Pancreas (tissue), 10 donors: ENCODE measurements at regions not wholly inside any gene's neighbourhood (a gene's known extent, or its start where the extent isn't known, plus 50 kb on each side); places are given as distances from the start of the nearest gene placed in this dataset.

ENCODE experiments used
- ATAC-seq, 4 donors: fragments of 200-7000 bp; cut with Tn5 transposase; one replicate each; pipeline versions ENCODE4 v1.8.0 to v1.9.1; 2020; ENCODE audit warnings: mild to moderate bottlenecking in 4 of 4, moderate library complexity in 4 of 4
- DNase-seq, 6 donors: peaks; one replicate each; pipeline ENCODE4 v3.0.0-alpha.2; 2020
- FAIRE-seq: peaks from 2 replicates; lab custom pipeline; 2012; peaks lifted over from hg19 to GRCh38; lab: Jason Lieb, UNC
- H3K27ac ChIP-seq, 4 donors: fragments of 200-600 bp; sonication (generic); 1 replicate in 3 of 4; 2 replicates in 1 of 4; pipeline versions ENCODE4 v1.5.0 to v1.8.0; 2020
- H3K27me3 ChIP-seq, 4 donors: fragments of 200-600 bp; one replicate each; pipeline ENCODE4 v1.8.0; 2021
- H3K36me3 ChIP-seq, 3 donors: fragments of 200-600 bp; sonication (generic) in 1 of 3; one replicate each; pipeline versions ENCODE4 v1.5.0 to v1.8.0; 2020 to 2021
- H3K4me1 ChIP-seq, 3 donors: fragments of 200-600 bp; one replicate each; pipeline ENCODE4 v1.8.0; 2021
- H3K4me3 ChIP-seq, 4 donors: fragments of 200-600 bp; sonication (generic) in 2 of 4; one replicate each; pipeline versions ENCODE4 v1.5.0 to v1.8.0; 2020 to 2021
- H3K9me3 ChIP-seq, 4 donors: fragments of 200-600 bp; one replicate each; pipeline ENCODE4 v1.8.0; 2021
- WGBS, 2 donors: extraction: QIAGEN DNeasy Blood & Tissue Kit; methylation state at CpG; one replicate each; pipeline ENCODE4 v1.1.7; 2013; 5-methylcytosine and 5-hydroxymethylcytosine counted together
- intact Hi-C, 3 donors: fragments of 100-400 bp; cut with DNase I; formaldehyde crosslinking; loops; one replicate each; pipeline versions ENCODE4 v1.11.1 to v1.14.2; 2022
- TF ChIP-seq, protein P1 (sequence below), 4 donors: fragments of 200-600 bp; sonication (generic) in 3 of 4; IDR thresholded peaks; one replicate each; pipeline versions ENCODE4 v1.5.0 to v1.8.0; 2021; ENCODE audit warnings: antibody characterized with exemption in 4 of 4
- donor health status: healthy with polysubstance abuse.
- donor health status: DM: no; HTN: no; CAD: no; lungs with moderate emphysema.
- donor health status: DM: no; HTN: no; CAD: no.
- donor health status: control.
- donor health status: control.
- donor health status: Bipolar disorder and iron deficiency.
- donor health status: DM: yes; HTN: yes; CAD: no.
- donor health status: DM: no; HTN: no; CAD: no.
- donor health status: DM: no; HTN: no; CAD: no.
- donor health status: DM: yes; HTN: yes; CAD: no.

DNA sequence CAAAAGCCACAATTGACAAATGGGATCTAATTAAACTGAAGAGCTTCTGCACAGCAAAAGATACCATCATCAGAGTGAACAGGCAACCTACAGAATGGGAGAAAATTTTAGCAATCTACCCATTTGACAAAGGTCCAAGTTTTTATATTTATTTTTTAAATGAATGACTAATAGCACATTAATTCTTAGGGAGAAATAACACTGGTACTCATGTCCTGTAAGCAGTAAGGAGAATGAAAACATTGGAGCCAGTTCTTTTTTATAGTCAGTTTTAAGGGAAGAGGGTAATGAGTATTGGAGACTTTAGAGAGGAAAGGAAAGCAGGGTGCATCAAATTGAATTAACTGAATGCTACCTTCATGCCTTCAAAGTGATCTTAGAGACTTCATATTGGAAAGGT is 404.7 kb upstream of the TGFBR2 start:
- H3K4me3 ChIP-seq, result no peak overlapping the region
- no peaks in the 10 kb centered on the region for H3K27me3 ChIP-seq
- H3K9me3 ChIP-seq, result no peaks in the 10 kb centered on the region
- H3K4me1 ChIP-seq, result no peaks in the 10 kb centered on the region
- FAIRE-seq (no peak), DNase-seq (no peak), ATAC-seq (no peak)
- no peak overlapping the region for H3K27ac ChIP-seq
- H3K36me3 ChIP-seq, result no peaks in the 10 kb centered on the region
- intact Hi-C loops, result no loop called here
- TF ChIP-seq, protein P1, sequence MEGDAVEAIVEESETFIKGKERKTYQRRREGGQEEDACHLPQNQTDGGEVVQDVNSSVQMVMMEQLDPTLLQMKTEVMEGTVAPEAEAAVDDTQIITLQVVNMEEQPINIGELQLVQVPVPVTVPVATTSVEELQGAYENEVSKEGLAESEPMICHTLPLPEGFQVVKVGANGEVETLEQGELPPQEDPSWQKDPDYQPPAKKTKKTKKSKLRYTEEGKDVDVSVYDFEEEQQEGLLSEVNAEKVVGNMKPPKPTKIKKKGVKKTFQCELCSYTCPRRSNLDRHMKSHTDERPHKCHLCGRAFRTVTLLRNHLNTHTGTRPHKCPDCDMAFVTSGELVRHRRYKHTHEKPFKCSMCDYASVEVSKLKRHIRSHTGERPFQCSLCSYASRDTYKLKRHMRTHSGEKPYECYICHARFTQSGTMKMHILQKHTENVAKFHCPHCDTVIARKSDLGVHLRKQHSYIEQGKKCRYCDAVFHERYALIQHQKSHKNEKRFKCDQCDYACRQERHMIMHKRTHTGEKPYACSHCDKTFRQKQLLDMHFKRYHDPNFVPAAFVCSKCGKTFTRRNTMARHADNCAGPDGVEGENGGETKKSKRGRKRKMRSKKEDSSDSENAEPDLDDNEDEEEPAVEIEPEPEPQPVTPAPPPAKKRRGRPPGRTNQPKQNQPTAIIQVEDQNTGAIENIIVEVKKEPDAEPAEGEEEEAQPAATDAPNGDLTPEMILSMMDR (IDR thresholded peaks at IDR 0.05), result no peak

DNA sequence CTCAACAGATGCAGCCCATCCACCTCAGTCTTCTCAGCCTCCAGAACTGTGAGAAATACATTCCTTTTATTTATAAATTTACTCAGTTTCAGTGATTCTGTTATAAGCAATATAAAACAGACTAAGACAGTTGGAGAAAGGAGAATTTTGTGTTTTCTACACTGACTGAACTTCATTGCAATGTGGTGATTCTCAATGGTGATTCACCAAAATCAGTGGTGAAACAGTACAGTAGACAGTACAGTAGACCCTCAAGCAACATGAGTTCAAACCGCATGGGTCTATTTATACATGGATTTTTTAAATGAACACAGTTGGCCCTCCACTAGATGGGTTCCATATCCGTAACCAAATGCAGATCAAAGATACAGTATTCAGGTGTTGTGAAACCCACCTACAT is 403.1 kb upstream of the TGFBR2 start:
- TF ChIP-seq, protein P1 (IDR thresholded peaks at IDR 0.05), result no peak
- Histone ChIP-seq H3K27me3 (no peaks in the 10 kb centered on the region), H3K36me3 (no peaks in the 10 kb centered on the region), H3K27ac (no peak overlapping the region), H3K4me3 (no peak overlapping the region), H3K4me1 (no peaks in the 10 kb centered on the region), H3K9me3 (no peaks in the 10 kb centered on the region)
- ATAC-seq, result no peak
- intact Hi-C loops, result no loop called here
- FAIRE-seq, result no peak
- no peak for DNase-seq
- WGBS, 2 donors, result 88 to 94% methylated on average over 2 of the region's 2 CpGs

DNA sequence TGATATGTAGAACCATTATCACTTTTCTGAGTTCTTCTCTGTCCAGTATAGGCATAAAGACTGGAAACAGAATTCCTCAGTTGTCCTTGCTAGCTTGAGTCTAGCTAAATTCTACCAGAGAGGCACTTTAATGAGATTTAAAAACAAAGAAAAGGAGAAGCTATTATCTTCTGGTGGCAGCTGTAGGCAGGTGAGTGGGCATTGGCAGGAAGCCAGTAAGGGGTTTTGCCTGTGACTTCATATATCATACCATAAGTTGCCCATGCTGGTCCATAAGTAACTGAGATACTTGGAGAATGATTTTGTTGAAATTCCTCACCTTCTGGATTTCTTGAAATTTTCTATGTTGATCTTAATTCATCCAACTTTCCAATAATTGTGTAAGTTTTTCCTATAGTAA is 402.3 kb upstream of the TGFBR2 start:
- intact Hi-C loops, result no loop called here
- no peak for ATAC-seq

DNA sequence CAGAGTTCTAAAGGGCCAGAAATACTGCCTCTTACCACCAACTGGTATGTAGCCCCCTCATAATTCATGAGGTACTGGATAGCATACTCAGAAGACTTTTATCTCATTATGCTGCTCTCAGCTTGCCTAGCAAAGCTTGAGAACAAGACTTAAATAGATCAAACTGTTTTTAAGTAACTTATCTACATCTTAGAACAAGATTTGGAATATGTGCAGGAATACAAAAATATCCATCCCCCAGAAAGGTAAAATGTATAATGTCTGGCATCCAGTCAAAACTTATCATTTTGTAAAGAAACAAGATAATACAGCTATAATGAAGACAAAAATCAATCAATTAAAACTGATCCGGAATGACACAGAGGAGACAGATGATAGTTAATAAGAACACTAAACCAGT is 400.4 kb upstream of the TGFBR2 start:
- Histone ChIP-seq H3K9me3 (no peaks in the 10 kb centered on the region), H3K27me3 (no peaks in the 10 kb centered on the region), H3K4me3 (no peak overlapping the region), H3K36me3 (no peaks in the 10 kb centered on the region), H3K4me1 (no peaks in the 10 kb centered on the region), H3K27ac (no peak overlapping the region)
- FAIRE-seq (no peak), DNase-seq (no peak), ATAC-seq (no peak)
- intact Hi-C loops, result no loop called here
- TF ChIP-seq, protein P1 (IDR thresholded peaks at IDR 0.05), result no peak
- 72 to 81% methylated on average over 1 of the region's 1 CpG for WGBS, 2 donors

More for the DNA sequence above, 402.3 kb upstream of the TGFBR2 start:
- Histone ChIP-seq H3K36me3 (no peaks in the 10 kb centered on the region), H3K27me3 (no peaks in the 10 kb centered on the region), H3K4me1 (no peaks in the 10 kb centered on the region), H3K9me3 (no peaks in the 10 kb centered on the region), H3K27ac (no peak overlapping the region), H3K4me3 (no peak overlapping the region)
- FAIRE-seq, result no peak
- TF ChIP-seq, protein P1 (IDR thresholded peaks at IDR 0.05), result no peak
- DNase-seq, result no peak

DNA sequence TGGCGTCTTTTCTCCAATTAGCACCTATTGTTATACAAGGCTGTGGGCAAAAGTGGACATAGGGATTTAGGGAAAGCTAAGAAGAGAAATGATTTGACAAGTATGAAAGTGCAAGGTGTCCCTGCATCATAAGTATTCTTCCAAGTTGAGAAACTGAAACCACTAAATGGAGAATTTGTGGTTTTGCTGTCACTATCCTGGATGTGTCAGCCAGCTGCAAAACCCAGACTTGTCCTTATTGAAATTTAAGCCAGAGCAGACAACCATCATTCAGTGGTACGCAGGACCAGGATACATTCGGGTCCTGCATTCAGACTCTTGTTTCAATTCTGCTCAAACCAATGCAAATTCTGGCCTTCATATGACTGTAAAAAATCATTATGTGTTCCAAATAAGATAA is 384.8 kb upstream of the TGFBR2 start:
- Histone ChIP-seq H3K4me3 (no peak overlapping the region), H3K27me3 (no peaks in the 10 kb centered on the region), H3K9me3 (no peaks in the 10 kb centered on the region), H3K4me1 (peaks cover 0 to 4% (median 0%) of the 10 kb centered on the region in 3 donors), H3K36me3 (no peaks in the 10 kb centered on the region), H3K27ac (no peak overlapping the region)
- TF ChIP-seq, protein P1 (IDR thresholded peaks at IDR 0.05), result no peak
- 84 to 91% methylated on average over 3 of the region's 3 CpGs for WGBS, 2 donors
- FAIRE-seq (no peak), DNase-seq (no peak), ATAC-seq (no peak)
- intact Hi-C loops, result no loop called here
